ENCODE measurements at regions not wholly inside any gene's neighbourhood (a gene's known extent, or its start where the extent isn't known, plus 50 kb on each side); places are given as distances from the start of the nearest gene placed in this dataset.

GRCh38 chr2:120461092-120461491, 115.2 kb downstream of the INHBB start:
- DNase-seq = no peak

DNA sequence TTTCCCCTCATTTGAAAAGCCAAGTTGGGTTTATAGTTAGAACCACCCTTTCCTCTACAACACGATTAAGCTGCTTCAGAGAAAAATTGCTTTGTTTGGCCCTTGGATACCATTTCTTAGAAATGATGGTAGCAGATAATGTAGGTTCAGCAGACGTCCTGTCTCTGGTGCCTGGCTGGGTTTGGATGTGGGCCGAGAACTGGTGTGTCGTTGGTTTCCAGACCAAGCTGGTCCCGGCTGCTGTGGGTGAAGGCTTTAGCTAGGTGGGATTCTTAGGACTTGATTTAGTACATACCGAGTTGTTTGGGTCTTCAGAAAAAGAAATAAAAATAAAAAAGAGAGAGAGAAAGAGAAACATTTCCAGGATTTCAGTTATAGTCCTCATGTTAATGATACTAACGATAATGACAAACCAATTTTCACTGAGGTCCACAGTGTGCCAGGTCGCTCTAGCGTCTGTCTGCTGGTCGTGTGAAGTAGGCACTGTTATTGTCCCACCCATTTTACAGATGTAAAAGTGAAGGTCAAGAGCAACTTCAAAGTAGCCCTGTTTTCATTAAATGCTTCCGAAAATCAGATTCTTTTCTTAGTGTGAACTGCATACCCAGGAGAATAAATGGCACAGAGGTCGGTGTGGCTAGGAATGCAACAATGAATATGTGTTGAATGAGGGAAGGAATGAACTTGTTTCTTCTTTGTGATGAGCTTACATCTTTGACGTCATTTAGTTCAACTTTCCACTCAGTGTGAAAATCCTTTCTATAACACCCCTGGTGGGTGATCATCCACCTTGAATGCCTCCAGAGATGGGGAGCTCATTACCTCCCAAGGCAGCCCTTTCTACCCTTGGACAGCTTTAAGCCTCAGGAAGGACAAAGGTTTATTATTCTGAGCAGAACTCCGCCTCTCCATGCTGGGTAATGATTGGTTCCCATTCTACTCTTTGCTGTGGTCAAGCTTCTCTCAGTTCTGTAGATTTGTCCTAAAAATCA, 115.9 kb downstream of the INHBB start:
- no peak for DNase-seq

- no peak for DNase-seq
Measured at GRCh38 chr2:120463527-120463926, 117.6 kb downstream of the INHBB start.

DNA sequence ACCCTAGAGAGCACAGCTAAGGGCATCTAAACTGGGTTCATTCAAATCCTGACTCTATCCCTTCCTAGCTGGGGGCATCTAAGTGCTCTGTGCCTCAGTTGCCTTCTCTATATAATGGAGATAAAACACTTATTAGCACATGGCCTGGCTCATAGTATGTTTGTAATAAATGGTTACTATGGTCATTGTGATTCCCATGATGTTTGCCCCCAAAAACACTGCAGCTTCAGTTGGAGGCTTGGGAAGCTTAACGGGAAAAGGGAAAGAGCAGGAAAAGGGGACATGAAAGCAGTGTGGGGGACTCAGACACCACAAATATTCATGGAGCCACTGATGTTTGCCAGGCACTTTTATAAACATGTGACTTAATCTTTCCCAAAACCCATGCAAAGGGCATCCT, 118.1 kb downstream of the INHBB start:
- DNase-seq = no peak

DNA sequence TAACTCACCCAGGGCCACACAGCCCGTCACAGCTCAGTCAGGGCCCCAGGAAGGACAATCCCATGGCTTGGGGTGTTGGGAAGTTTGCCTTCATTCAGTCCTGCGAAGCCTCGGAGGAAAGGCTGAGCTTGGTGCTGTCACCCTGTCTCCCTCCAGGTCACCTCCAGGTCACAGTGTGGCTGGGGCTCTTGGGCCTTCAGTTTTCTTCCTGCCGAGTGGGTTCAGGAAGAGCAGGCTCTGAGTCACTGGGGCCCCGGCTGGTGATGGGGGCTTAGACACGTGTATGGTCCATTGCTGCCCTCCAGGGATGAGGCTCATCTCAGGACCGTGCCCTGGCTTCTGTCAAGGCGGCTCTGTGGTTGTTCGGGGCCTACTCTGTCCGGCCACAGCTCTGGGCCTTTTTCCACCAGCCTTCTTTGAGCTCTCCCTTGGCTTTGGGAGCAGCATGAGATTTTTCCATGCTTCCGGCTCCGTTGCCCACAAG, 118.6 kb downstream of the INHBB start:
- no peak for DNase-seq

- no peak for DNase-seq
Measured at GRCh38 chr2:120465012-120465700, 119.2 kb downstream of the INHBB start.

DNA sequence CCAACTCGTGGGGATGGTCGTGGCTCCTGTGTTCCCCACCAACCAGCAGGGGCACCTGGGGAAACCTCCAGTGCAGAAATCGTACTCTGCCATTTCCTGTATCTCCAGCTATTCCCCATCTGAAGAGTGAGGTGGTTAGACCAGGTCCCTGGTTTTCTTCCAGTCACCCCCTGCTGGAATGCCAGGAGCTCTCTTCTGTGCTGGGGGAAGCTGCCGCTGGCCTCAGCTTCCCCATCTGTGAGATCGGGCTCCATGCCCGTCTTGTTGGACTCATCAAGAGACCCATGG, 119.7 kb downstream of the INHBB start:
- DNase-seq = no peak

DNA sequence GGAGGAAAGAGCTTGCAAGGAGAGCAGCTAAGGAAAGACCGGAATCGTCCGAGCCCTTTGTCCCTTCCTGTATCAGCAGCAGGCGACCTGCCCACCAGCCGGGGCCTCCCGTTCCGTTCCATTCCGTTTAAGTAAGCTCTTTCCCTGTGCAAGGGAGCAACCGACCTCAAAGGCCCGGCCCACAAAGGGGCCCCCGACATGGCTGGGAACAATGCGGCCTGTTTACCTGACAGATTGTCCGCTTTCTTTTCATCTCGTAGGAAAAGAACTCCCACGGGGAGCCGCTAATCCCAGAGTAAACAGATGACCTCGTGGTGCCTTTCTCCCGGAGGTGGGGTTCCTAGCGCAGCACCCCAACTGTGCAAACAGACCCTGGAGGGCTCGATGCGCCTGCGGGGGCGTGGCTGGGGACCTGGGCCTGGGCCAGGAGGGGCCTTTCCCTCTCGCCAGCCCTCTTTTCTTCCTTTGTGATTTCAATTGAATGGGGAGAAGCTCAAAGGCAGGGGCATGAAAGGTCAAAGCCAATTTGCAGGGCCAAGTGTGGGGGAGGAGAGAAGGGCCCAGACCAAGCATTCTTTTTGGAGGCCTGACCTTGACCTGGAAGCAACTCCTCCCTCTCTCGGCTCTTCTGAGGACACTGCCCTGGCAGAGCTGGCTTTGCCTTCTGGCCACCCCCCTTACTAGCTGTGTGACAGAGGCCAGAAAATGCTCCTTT, 120.2 kb downstream of the INHBB start:
- no peak for DNase-seq

DNA sequence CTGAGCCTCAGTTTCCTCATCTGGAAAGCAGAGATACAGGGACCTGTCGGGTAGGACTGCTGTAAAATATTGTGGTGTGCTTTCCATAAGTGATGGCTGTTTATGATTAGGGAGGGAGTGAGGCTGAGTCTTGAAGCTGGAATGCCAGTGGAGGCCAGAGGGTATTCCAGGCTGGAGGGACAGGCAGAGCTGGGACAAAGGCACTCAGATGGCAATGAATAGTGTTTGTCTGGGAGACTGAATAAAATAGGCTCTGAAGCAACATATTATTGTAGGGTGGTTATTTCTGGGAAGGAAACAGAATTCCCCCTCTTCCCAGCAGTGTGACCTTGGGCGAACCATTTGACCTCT, 120.7 kb downstream of the INHBB start:
- no peak for DNase-seq

GRCh38 chr2:120468136-120468535, 122.2 kb downstream of the INHBB start:
- DNase-seq = no peak

DNA sequence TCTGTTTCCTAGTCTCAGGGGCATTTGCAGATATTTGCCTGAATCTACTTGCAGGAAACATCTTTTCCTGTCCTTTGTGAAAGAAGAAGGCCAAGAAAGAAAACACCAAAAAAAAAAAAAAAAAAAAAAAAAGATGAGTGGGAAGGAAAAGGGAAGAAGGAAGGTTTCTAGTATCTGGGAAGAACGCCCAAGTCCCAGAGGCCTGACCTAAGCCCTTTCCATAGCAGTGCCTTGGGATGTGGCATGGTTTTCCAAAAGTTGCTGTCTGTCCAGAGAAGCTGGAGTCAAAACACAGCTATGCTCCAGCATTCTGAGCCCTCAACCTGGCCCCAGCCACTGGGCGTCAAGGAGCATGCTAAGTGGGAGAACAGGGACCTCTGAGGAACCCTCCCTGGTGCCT, 123.5 kb downstream of the INHBB start:
- no peak for DNase-seq

- DNase-seq = no peak
Measured at GRCh38 chr2:120470041-120470965, 124.4 kb downstream of the INHBB start.

GRCh38 chr2:120471166-120471565, 125.2 kb downstream of the INHBB start:
- no peak for DNase-seq

- DNase-seq = no peak
Measured at GRCh38 chr2:120472031-120472430, 126.1 kb downstream of the INHBB start.

DNA sequence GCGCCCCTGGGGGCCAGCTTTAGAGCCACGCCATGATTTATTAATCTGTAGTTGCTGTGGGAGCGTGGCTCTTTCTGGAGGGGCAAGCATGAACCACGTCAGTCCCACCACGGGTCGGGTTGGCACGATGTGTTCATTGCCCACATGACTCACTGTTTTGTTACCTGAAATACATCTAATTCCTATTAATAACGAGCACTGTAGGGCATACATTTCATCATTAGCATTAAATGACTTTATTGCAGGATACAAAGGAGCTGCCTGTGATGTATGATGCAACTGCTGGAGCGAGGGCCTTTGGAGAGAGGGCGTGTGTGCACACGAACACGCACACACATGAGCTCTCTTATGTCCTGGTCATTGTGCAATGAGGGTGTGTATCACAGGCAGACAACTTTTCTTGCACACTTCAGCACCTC, 127.0 kb downstream of the INHBB start:
- no peak for DNase-seq

DNA sequence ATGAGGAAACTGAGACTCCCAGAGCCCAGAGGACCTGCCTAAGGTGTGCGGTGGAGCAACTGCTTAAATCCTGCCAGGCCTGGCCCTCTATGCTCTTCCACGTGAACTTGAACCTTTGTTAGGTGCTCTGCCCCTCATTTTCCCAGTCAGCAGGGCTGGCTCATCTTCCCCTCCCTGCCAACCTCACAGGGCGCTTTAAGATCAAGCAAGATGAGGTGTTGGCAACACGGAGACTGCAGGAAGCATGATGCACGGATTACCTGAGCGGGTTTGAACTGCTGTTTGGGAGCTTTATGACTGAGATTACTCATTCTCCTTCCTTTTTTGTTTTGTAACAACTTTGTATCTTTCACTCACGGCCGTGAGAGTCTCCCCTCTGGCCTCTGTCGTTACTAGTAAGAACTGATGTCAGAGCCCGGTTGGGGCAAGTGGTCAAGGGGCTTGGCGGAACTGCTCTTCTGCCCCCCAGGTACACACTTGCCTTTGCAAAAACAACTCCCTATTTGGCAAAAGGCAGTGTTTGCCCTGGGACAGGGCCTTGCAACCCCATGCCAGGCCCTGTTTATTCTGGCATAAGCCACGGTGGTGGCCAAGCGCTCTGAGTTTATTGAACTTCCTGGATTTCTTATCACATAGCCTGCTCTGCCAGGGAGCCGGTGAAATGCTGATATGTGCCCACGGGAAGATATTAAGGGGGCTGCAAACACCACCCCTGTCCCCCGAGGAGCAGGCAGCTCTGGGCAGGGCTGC, 127.8 kb downstream of the INHBB start:
- no peak for DNase-seq

DNA sequence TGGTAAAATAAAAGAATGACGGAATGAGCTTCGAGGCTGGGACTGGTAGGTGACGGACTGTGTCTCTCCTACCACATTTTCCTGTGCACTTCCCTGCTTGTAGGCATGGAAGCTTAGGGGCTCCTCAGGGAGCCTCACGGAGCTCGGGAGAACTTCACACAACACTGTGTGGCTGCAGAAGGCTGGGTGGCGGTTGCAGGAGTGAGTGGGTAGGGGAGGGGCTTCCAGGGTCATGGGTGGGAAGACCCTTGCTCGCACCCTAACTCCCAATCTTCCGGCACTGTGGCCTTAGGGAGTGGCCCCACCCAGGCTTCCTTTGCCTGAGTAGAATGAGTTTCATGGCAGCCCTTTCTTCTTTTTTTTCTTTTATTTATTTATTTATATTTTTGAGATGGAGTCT, 128.6 kb downstream of the INHBB start:
- DNase-seq = no peak

DNA sequence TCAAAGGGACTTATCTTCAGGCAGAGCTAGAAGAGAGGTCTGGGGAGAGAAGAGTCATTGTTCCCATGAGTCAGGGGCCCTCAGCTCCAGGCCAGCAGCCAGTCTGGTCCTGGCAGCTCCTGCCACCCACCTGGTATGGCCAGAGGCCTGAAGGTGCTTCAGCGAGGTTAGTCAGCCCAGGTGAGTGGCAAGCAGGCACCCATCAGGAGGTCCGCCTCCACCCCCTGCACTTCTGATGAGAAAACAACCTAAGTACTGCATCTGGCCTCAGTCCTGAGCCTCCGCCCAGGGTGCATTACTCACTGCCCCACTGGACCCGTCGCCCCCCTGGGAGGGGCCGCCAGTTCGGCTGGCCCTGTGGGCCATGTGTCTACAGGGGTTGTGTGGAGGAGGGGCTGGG, 130.2 kb downstream of the INHBB start:
- DNase-seq = no peak

DNA sequence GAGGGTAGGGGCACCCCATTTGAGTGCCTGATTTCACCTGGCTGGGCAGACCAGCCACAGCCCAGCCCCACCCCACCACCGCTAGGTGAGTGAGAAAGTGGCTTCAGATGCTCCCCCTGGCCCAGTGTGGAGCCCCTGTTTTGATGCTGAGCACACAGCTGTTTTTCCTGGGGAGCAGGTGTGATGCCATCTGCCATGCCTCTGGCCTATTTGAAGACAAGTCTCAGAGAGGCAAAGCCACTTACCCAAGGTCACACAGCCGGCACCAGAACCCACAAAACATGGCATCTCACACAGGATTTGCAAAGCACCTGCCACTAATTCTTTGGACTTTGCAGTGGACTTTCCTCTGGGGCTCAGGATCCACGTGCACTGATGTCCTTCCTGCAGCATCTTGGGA, 131.3 kb downstream of the INHBB start:
- DNase-seq = no peak

DNA sequence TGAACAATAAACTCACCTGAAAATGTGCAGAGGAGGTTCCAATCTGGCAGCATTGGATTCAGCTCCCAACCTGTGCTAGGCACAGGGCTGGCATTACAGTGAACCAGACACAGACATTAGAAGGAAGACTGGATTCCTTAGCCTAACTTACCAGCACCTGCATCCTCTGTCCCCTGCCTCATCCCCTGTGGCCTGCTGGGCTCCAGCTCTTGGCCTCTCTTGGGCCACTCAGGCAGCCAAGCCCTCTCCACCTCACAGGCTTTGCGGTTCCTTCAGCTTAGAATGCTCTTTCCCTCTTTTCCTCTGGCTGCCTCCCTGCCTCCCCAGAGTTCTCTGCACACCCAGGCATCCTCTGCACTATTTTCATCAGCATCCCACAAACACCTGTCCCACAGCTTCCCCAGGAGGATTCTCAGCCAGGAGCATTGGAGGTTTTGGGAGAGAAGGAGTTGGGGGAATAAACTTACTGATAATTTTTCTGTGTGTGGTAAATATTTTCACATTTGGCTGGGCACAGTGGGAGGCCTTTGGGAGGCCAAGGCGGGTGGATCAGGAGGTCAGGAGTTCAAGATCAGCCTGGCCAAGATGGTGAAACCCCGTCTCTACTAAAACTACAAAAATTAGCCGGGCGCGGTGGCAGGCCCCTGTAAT, 132.0 kb downstream of the INHBB start:
- DNase-seq = no peak

DNA sequence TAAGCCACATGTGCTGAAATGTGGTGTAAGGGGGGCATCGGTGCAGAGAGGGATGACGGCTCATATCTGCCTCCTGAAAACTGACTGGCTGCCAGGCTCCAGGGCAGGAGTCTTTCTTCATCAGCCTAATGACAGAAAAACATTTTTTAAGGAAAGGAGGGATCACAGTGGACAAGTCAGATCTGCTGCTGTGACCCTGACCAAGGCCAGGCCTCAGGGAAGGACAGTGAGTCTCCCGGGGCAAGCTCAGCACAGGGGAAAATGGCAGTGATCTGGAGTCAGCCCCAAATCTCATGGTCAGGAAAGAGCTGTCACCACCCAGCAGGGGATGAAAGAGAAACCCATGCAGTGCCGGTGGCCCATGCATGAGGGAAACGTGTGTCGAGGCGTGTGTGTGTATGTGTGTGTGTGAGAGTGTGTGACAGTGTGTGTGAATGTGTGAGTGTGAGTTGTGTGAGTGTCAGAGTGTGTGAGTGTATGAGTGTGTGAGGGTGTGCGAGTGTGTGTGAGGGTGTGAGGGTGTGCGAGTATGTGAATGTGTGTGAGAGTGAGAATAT, 134.5 kb downstream of the INHBB start:
- no peak for DNase-seq
